HG03378 (cell line): ENCODE measurements at regions not wholly inside any gene's neighbourhood (a gene's known extent, or its start where the extent isn't known, plus 50 kb on each side); places are given as distances from the start of the nearest gene placed in this dataset.

Experiments used
- ATAC-seq: cut with Tn5 transposase; IDR thresholded peaks from one replicate; pipeline ENCODE4 v1.9.1; 2021; ENCODE audit warnings: mild to moderate bottlenecking, moderate library complexity; ENCODE audit not compliant: unreplicated experiment

DNA sequence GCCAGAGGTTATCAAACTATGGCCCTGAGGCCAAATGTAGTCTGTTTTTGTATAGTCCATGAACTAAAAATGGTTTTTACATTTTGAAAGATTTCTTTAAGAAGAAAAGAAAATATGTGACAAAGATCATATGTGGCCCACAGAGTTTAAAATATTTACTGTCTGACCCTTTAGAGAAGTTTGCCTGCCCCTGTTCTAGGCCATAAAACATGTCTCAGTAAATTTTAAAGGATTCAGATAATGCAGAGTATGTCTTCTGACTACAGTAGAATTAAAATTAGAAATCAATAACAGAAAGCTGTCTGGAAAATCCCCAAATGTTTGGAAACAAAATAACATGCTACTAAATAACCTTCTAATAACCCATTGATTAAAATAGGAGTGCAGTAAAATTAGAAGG lies 86.3 kb downstream of the KCNRG start:
- no peak for ATAC-seq

DNA sequence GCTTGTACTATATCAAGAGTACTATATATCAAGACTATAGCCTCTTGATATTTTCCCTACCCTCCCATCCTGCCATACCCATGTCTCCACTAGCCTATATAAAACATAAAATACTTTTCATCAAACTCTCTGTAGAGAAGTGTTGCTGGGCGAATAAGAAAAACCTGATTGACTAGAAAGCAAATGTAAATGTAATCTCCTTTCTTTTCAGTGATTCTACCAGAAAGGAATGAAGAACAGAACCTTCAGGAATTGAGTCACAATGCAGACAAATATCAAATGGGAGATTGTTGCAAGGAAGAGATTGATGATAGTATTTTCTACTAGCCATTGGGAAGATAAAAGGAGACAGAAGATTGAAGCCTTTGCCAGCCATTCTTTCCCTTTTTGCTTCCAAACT lies 89.2 kb downstream of the KCNRG start:
- ATAC-seq: no peak

DNA sequence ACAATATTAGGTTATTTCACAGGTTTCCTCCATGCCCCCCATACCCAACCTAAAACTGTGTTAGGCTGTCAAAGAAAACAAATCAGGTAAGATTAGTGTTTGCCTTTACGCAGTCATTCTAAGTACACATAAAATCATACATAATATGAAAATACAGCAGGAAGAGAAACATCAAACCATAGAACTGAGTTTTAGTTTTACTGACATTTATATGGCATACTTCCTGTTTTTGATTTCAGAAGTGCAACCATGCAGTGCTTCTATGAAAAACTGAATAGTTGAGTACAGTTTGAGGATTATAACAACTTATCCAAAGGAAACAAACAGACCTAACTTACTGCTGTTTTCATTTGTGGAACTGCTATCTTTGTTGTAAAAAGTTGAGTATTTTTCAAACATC lies 91.3 kb downstream of the KCNRG start:
- peak; percentile 85 for ATAC-seq

DNA sequence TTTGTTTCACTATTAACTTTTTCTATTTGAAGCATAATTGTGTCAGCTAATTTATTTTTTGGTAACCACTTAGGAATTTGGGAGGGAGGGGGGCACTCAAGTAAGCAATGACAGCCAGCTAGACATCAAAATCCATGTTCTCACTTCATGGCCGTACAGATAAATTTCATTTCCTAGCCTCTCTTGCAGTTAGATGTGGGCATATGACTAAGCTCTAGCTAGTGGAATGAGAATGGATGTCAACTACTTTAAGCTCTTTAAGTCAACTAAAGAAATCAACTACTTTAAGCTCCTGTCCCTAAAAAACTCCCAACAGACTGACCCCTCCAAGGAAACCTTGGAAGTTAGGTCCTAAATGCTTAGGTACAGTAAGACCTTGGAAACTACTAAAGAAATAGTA lies 92.0 kb downstream of the KCNRG start:
- no peak for ATAC-seq

DNA sequence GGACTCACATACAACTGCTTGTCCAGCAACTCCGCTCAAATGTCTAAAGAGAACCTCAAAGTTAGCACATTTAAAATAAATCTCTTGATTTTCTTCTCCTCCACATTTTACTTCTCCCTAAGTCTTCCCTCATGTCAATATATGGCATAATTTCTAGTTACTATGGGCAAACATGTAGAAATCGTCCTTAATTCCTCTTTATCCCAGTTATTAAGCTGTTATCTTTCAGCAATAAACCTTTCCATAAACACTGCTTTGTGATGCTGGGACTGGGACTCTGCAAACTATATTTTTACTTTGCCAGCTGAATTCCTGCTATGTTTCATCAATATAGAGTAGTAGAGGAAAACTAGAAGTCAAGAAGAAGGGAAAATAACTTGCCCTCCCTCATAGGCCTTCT lies 99.7 kb downstream of the KCNRG start:
- no peak for ATAC-seq

DNA sequence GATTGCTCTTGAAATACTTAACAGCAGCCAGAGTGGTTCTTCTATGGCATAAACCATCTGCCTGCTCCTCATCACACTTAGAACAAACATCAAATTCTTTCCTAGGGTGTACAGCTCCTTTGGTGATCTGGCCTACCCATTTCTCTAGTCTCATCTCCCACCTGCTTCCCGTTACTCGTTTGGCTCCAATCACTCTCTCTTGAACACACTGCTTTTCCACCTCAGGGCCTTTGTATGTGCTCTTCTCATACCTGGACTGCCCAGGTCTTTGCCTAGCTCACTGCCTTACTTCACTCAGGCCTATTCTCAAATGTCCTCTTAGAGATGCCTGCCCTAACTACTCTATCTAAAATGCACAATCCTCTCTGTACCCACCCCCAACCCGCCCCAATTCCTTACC lies 100.5 kb downstream of the KCNRG start:
- no peak for ATAC-seq

DNA sequence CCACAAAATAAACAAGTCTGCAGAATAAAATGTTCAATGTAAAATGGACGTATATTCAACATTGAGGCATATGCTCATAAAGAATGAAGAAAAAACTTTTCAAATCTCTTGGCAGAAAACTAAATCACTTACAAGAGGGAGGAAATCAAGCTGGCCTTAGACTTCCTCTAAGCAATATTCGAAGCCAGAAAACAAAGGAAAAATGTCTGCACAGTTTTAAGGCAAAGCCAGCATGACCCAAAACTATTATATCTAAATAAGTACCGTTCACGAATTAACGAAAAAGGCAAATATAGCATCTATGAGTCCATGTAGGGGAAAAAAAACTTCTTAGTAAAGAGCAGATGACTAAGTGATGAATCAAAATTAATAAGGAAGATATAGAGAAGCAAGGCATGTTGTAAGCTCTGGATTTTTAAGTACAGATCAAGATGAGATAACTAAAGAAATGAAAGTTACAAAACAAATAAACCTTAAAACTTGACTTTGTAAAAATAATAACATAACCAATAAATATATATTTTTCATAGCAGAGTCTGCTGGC lies 101.3 kb downstream of the KCNRG start:
- ATAC-seq: no peak

DNA sequence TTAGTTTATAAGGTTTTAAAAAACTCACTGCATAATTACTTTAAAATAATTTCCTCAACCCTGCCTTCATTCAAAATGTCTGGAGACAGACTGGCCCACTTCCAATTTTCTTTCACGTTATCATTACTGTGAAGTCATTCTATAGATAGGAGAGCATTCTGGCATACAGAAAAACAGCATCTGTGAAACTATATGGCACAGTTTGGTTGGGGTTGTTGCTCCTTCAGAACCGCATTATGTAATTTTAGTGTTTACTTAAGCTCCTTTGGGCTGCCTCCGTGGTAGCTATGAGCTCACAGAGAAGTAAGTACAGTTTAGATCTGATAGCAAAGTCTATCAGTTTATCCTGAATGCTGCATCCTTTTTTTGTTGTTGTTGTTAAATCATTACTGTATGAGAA lies 104.3 kb downstream of the KCNRG start:
- no peak for ATAC-seq

DNA sequence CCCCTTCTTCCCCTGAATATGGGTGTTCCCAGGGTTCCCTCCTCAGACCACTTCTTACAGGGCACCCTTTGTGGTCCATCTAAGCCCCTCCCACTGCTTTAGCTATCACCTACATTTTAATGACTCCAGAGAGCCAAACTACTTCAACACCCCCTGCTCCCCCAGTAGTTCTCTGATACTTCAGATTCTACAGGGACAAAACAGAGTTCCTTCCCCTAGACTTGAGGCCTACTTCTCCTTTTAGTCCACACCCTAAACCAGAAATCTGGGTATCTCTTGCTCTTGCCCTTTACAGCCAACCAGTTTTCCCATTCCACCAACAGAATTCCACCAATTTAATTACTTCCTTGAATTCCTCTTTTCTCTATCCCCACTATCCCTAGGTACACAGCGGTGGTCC lies 107.2 kb downstream of the KCNRG start:
- ATAC-seq: no peak

DNA sequence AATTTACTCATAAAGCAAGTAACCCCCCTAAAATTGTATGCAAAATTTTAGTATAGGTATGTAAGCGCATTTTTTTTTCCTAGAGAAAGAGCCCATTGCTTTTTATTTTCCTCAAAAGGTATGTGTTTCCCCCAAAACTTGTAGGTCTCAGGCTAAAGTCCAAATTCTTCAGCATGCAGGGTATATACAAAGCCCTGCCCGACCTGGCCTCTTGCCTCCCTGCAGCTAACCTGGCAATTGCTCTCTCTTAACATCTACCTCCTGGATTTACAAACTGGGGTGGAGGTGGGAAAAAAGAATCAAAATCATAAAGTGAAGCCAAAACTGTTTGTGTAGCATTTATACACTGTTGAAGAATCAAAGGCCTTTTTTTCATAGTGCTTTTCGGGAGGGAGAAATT lies 107.8 kb downstream of the KCNRG start:
- ATAC-seq: no peak

DNA sequence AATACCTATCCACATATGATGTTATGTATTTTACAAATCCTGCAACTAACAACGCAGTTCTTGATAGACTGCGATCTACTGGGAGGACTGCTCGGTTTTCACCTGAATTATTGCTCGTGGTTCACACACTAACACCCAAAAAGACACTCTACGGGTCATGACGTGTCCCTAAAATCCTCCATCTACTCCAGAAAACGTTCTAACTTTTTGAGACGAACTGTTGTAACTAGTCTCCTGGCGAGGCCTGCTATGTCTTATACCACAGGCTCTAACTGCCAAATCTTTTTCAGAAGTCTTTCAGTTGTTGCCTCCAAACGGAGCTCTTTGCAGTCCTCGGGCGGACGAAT lies 108.2 kb downstream of the KCNRG start:
- ATAC-seq: no peak

DNA sequence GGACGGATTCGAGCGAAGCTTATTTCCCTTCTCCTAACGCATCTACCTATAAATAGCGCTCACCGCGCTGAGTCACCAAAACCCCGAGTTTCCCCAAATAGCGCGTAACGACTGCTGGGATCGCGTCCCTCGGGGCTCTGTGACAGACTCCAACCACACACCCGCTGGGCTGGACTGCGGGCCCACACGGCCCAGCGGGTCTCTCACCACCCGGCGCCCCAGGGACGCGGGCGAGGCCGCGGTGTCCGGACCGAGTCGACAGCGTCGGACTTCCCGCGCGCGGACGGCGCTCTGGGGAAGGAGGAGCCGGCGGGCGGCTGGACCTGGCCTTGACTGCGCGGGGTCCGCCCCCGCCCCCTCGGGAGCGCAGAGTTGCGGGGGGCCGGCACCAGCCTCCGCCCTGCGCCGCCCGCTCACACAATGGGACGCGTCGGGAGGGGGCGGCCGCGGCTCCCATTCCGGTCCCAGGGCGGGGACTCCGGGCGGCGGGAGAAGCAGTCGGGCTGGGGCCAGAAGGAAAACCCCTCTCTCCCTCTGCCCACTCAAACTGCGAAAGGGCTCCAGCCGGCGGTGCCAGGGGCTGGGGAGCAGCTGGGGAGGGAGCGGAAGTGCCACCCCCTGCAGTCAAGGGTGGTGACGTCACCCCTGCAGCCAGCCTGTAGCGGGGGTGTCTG lies 108.8 kb downstream of the KCNRG start:
- peak; percentile 44 for ATAC-seq

DNA sequence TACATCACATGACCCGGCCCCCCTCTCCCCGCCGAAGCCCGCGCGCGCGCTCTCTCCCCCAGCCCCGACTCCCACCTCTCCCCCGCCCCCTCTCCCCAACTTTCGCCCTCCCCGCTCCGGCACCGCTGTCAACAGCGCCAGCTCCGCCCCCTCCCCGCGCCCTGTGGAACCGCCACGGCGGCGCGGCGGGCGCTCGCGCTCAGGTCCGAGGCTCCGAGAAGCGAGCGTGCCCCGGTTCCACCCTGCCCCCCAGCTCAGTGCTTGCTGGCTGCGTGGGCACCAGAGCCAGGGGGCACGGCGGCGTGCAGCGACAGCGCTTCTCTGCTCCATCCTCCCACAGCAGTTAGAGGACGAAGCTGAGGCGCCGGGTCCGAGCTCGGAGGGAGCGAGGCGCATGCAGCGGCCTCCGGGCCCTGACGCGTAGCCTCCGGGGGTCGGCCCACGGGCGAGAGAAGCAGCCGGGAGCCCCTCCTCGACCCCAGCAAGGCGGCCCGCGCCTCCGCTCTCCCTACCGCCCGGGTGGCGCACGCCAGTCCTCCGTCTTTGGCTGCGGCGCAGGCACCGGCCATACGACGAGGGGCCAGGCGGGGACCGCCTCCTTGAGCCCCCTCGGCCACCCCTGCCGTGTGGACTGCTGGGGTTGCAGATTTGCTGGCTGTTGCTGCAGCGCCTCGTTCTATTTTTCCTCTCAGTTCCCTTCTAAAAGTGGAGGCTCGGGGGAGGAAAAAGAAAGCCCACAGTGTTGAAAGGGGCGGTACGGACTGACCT lies 109.5 kb downstream of the KCNRG start:
- peak; percentile 21 for ATAC-seq

DNA sequence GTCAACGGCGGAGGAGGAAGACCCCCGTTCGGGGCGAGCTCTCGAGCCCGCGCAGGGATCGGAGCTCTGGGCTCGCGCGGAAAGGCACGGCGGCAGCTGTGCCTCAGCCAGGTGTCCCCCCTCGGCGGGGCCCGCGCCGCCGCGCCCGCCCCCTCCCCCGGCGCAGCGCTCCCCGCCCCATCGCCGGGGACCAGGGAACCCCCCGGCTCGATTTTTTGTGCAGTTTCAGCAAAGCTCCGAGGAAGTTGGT lies 110.0 kb downstream of the KCNRG start:
- no peak for ATAC-seq

DNA sequence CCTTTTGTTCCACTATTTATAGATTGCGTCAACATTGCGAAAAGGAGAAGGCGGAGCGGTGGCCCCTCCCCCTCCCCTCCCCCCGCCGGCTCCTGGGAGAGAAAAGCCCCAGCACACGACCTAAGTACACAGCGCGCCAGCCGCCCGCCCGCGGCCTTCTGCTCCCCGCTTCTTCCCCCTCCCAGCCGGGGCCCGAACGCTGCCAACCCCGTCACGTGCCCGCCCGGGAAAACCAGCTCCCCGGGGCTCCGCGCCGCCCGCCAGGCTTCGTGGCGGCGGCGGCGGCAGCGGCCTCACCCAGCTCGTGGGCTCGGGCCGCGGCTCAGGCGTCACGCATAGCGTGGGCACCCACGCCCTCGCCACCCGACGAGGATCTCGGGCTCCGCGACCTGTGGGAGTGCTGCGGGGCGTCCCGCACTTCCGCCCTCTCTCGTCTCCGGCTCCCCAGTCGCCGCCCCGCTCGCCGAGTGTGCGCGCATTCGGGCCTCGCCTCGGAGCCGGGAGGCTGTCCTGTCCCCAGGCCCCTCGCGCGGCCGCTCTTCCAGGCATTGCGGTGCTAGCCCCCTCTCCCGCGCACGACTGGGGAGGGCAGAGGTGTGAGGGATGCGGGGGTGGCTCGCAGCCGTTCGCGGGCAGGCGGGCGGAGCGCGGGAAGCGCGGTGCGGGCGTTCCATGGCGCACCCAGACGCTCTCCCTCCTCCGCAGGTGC lies 110.5 kb downstream of the KCNRG start:
- no peak for ATAC-seq

DNA sequence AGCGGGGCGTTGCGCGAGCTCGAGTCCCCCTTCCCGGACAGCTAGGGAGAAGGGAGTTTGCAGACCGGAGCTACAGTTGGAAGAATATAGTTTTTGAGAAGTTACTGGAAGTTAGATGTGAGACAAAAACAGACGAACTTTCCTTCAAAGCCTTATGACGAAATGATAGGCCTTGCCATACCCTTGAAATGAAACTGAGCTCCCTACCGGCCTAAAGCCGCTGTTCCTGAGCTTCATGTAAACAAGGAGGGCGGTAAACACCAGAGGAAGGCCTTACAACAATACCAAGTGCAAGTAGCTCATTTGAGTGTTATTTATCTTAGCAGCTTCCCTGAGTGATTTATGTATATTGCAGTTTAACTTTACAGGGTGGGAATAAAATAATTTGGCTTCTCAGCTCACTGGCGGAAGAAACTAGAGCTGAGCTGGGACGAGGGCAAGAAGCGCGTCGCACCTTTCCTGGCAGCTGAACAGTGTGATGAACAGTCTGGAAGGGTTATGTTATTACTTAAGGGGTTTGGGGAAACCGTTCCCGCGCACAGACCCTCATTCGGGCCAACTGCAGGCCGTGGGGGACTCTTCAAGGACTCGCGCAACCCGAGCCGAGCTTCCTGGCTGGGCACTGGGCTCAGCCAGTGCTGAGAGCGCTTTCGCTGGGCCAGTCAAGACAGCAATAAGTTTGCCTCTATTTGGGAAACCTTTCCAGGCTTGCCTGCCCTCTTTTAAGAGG lies 111.2 kb downstream of the KCNRG start:
- ATAC-seq: no peak

DNA sequence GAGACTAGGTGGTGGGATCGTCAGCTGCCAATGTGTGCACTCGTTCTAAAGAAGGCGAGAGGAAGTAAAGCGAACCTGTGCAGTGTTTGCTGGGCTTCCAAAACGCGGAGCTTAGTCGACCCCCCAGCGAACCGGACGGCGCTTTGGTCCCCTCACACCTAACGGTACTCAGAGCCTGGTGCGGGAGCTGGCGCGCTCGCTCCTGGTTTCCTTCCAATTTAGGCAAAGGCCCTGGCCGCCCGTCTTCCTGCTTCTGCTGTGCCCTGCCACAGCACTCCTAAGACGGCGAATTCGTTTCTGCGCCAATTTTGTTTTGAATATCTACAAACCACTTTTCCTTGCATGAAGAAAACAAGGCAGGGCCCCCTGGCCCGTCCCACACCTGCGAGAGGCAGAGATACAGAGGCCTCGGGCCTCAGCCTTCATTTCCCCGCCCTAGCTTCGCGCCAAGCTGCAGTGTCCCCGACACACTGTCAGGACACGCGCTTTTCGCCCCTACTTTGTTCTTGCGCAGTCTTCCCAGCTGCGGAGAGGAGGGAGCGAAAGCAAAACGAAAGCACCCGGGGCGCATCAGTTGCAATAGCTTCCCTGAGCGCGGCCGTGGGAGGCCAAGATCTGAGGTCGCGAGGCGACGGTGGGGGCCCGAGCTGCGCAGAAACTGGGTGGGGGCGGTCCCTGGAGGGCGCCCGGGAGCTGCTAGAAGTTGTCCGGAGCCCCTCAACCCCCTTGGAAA lies 111.9 kb downstream of the KCNRG start:
- ATAC-seq: no peak

DNA sequence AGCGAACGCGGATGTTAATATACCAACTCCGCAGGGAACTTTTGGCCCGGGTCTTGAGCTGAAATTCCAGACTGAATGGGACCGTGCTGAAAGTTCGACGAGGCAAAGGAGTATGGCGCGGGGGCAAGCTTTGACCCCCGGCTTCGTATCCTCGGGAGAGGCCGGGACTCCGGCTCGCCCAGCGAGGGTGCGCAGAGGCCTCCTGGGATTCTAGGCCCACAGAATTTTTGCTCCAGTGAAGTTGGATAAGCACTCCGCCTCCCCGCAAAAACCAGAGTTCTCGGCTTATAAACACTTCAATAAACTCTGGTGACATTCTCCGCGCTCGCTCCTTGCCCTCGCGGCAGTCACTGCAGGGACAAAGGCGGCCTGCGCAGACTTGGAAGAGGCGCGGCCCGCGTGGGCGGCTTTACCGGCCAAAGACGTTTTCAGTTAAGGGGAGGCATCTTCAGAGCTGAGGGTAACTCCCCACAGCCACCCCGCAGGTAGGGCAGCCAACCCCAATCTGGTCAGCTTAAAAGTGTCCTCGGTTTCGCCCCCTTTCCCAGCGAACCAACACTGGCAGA lies 112.6 kb downstream of the KCNRG start:
- ATAC-seq: no peak

DNA sequence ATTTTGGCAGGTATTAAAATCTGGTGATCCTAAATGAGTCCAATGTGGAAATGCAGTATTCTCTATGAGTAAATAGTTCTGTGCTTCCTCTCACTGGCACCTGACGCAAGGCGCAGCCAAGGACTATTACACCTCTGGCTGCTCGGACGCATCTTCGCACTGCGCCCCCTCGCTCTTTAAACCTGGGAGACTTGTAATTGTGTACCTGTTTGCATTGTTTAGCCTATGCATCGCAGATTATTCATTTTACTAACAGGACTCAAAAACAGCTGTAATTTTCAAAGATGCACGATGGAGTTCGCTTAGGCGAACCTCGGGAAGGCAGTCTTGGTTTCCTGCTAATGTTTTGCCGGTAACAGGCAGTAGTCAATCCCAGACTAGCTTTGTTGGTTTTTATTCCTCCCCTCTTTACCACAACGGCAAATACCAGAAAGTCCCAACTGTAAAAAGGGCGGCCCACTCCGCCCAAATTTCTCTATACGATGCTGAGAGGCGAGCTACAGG lies 113.2 kb downstream of the KCNRG start:
- no peak for ATAC-seq

DNA sequence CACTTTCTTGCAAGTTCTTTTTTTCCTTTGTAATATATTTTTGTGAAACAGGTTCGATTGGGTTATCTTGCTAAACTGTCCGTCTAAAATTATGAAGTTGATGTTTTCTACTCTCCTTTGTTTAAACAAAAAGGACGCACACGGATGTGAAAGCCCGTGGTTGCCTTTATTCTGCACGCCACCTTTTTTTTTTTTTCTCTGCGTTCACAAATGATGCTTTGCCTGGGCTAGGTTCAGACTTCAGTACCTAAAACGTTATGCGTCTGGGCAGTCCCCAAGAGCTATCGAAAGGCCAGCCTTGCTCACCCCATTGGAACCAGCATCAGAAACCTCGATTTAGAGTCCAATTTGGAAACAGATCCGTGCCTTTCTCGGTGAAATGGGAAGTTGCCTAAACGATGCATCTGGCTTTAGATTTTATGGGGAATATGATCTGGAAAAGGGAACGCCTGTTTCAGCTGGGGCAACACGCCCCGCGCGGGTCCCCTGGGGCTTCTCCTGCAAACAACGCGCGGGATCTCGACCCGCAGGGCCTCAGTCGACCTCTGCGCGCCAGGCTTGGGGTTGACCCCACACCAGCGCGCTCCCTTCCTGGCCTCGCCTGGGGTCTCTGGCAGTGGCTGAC lies 113.9 kb downstream of the KCNRG start:
- no peak for ATAC-seq
